ENCODE measurements at regions not wholly inside any gene's neighbourhood (a gene's known extent, or its start where the extent isn't known, plus 50 kb on each side); places are given as distances from the start of the nearest gene placed in this dataset.

DNA sequence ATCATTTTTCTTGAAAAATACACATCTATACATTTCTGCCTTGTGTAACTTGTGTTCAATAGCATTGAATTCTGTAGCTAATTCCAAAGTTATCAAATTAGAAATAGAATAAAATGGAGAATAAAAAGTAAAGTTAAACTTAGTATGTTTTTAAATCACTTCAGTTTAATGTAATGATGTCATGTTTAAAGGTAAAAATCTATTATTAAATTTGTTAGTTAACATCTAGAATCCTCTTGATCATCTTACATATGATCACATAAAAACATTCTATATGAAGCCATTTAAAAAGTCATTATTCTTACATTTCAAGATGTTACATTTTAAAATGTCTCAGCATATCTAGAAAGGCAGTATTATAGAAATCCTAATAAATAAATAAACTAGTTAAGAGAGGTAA, 1163.2 kb downstream of the PLA2G4A start:
- TF ChIP-seq, protein P1, sequence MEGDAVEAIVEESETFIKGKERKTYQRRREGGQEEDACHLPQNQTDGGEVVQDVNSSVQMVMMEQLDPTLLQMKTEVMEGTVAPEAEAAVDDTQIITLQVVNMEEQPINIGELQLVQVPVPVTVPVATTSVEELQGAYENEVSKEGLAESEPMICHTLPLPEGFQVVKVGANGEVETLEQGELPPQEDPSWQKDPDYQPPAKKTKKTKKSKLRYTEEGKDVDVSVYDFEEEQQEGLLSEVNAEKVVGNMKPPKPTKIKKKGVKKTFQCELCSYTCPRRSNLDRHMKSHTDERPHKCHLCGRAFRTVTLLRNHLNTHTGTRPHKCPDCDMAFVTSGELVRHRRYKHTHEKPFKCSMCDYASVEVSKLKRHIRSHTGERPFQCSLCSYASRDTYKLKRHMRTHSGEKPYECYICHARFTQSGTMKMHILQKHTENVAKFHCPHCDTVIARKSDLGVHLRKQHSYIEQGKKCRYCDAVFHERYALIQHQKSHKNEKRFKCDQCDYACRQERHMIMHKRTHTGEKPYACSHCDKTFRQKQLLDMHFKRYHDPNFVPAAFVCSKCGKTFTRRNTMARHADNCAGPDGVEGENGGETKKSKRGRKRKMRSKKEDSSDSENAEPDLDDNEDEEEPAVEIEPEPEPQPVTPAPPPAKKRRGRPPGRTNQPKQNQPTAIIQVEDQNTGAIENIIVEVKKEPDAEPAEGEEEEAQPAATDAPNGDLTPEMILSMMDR (IDR thresholded peaks at IDR 0.05 in 8 of 11, conservative IDR thresholded peaks at IDR 0.05 in 3 of 11), result no peak
- no peak for TF ChIP-seq POLR2A (IDR thresholded peaks at IDR 0.05)
- no peak for TF ChIP-seq POLR2AphosphoS5 (IDR thresholded peaks at IDR 0.05)
